ENCODE measurements at regions not wholly inside any gene's neighbourhood (a gene's known extent, or its start where the extent isn't known, plus 50 kb on each side); places are given as distances from the start of the nearest gene placed in this dataset.

GRCh38 chr22:22979954-22980353 lies 90.4 kb upstream of the GNAZ start:
- TF ChIP-seq CTCF (IDR thresholded peaks at IDR 0.05) = no peak
- TF ChIP-seq POLR2A (IDR thresholded peaks at IDR 0.05) = no peak

Data from body of pancreas (tissue), 4 donors.